ENCODE measurements at regions not wholly inside any gene's neighbourhood (a gene's known extent, or its start where the extent isn't known, plus 50 kb on each side); places are given as distances from the start of the nearest gene placed in this dataset.

GRCh38 chr3:34261001-34261385 lies 462.6 kb downstream of the PDCD6IP start:
- no peak for DNase-seq (ENCODE audit: low spot score, unreplicated experiment)
- Mint-ChIP-seq H3K9me3 (ENCODE audit: low read depth) (no peaks in the 10 kb centered on the region), H3K27me3 (peaks cover 5% of the 10 kb centered on the region), H3K27ac (no peak overlapping the region), H3K4me1 (ENCODE audit: low read depth) (peaks cover 16% of the 10 kb centered on the region), H3K36me3 (ENCODE audit: insufficient read depth) (no peaks in the 10 kb centered on the region), H3K4me3 (ENCODE audit: low read depth) (no peak overlapping the region)
- no peak for TF ChIP-seq CTCF (IDR thresholded peaks at IDR 0.05; ENCODE audit: unreplicated experiment)

- Mint-ChIP-seq H3K9me3 (ENCODE audit: low read depth) (no peaks in the 10 kb centered on the region), H3K4me1 (ENCODE audit: low read depth) (peaks cover 16% of the 10 kb centered on the region), H3K27me3 (no peaks in the 10 kb centered on the region), H3K27ac (no peak overlapping the region), H3K4me3 (ENCODE audit: low read depth) (no peak overlapping the region), H3K36me3 (ENCODE audit: insufficient read depth) (no peaks in the 10 kb centered on the region)
- no peak for DNase-seq (ENCODE audit: low spot score, unreplicated experiment)
- no peak for TF ChIP-seq CTCF (IDR thresholded peaks at IDR 0.05; ENCODE audit: unreplicated experiment)
Measured at GRCh38 chr3:34263101-34263621, 464.7 kb downstream of the PDCD6IP start.

GRCh38 chr3:34264337-34265041 lies 466.1 kb downstream of the PDCD6IP start:
- Mint-ChIP-seq H3K27me3 (no peaks in the 10 kb centered on the region), H3K36me3 (ENCODE audit: insufficient read depth) (no peaks in the 10 kb centered on the region), H3K9me3 (ENCODE audit: low read depth) (peaks cover 2% of the 10 kb centered on the region), H3K27ac (no peak overlapping the region), H3K4me1 (ENCODE audit: low read depth) (peaks cover 16% of the 10 kb centered on the region), H3K4me3 (ENCODE audit: low read depth) (no peak overlapping the region)
- no peak for DNase-seq (ENCODE audit: low spot score, unreplicated experiment)
- no peak for TF ChIP-seq CTCF (IDR thresholded peaks at IDR 0.05; ENCODE audit: unreplicated experiment)

GRCh38 chr3:34267088-34267487 lies 468.7 kb downstream of the PDCD6IP start:
- Mint-ChIP-seq H3K4me3 (ENCODE audit: low read depth) (no peak overlapping the region), H3K9me3 (ENCODE audit: low read depth) (peaks cover 2% of the 10 kb centered on the region), H3K27me3 (no peaks in the 10 kb centered on the region), H3K36me3 (ENCODE audit: insufficient read depth) (no peaks in the 10 kb centered on the region), H3K4me1 (ENCODE audit: low read depth) (peaks cover 6% of the 10 kb centered on the region), H3K27ac (no peak overlapping the region)
- no peak for TF ChIP-seq CTCF (IDR thresholded peaks at IDR 0.05; ENCODE audit: unreplicated experiment)
- no peak for DNase-seq (ENCODE audit: low spot score, unreplicated experiment)

GRCh38 chr3:34268032-34268709 lies 469.7 kb downstream of the PDCD6IP start:
- no peak for DNase-seq (ENCODE audit: low spot score, unreplicated experiment)
- Mint-ChIP-seq H3K27ac (no peak overlapping the region), H3K36me3 (ENCODE audit: insufficient read depth) (no peaks in the 10 kb centered on the region), H3K27me3 (no peaks in the 10 kb centered on the region), H3K9me3 (ENCODE audit: low read depth) (peaks cover 2% of the 10 kb centered on the region), H3K4me1 (ENCODE audit: low read depth) (peaks cover 3% of the 10 kb centered on the region), H3K4me3 (ENCODE audit: low read depth) (no peak overlapping the region)
- TF ChIP-seq CTCF (IDR thresholded peaks at IDR 0.05; ENCODE audit: unreplicated experiment), result no peak
